ENCODE measurements at regions not wholly inside any gene's neighbourhood (a gene's known extent, or its start where the extent isn't known, plus 50 kb on each side); places are given as distances from the start of the nearest gene placed in this dataset.

GRCh38 chr1:114314576-114314975 is 160.9 kb upstream of the SYT6 start:
- H3K27ac ChIP-seq, result no peak overlapping the region
- TF ChIP-seq ZFX (IDR thresholded peaks at IDR 0.05) (no peak), CTCF (conservative IDR thresholded peaks at IDR 0.05) (no peak)

GRCh38 chr1:114314098-114314497 is 160.4 kb upstream of the SYT6 start:
- TF ChIP-seq CTCF (conservative IDR thresholded peaks at IDR 0.05), result no peak
- no peak for TF ChIP-seq ZFX (IDR thresholded peaks at IDR 0.05)
- H3K27ac ChIP-seq, result no peak overlapping the region

GRCh38 chr1:114310695-114311271 is 157.1 kb upstream of the SYT6 start:
- no peak overlapping the region for H3K27ac ChIP-seq
- no peak for TF ChIP-seq CTCF (conservative IDR thresholded peaks at IDR 0.05)
- no peak for TF ChIP-seq ZFX (IDR thresholded peaks at IDR 0.05)

GRCh38 chr1:114302821-114303220 is 149.2 kb upstream of the SYT6 start:
- H3K27ac ChIP-seq, result no peak overlapping the region
- no peak for TF ChIP-seq ZFX (IDR thresholded peaks at IDR 0.05)

- H3K27ac ChIP-seq, result no peak overlapping the region
- TF ChIP-seq ZFX (IDR thresholded peaks at IDR 0.05) (no peak), CTCF (conservative IDR thresholded peaks at IDR 0.05) (no peak; the same call in 1 of the 2 replicates)
Measured at GRCh38 chr1:114299331-114299975, 145.8 kb upstream of the SYT6 start.

- no peak overlapping the region for H3K27ac ChIP-seq
- TF ChIP-seq ZFX (IDR thresholded peaks at IDR 0.05), result no peak
- TF ChIP-seq CTCF (conservative IDR thresholded peaks at IDR 0.05), result no peak
Measured at GRCh38 chr1:114298008-114298407, 144.3 kb upstream of the SYT6 start.

- TF ChIP-seq CTCF (conservative IDR thresholded peaks at IDR 0.05), result no peak
- no peak for TF ChIP-seq ZFX (IDR thresholded peaks at IDR 0.05)
Measured at GRCh38 chr1:114296413-114296812, 142.7 kb upstream of the SYT6 start.

GRCh38 chr1:114295321-114295720 is 141.7 kb upstream of the SYT6 start:
- no peak for TF ChIP-seq CTCF (conservative IDR thresholded peaks at IDR 0.05)
- TF ChIP-seq ZFX (IDR thresholded peaks at IDR 0.05), result no peak
- no peak overlapping the region for H3K27ac ChIP-seq

More at GRCh38 chr1:114296413-114296812, 142.7 kb upstream of the SYT6 start:
- no peak overlapping the region for H3K27ac ChIP-seq

Measured in C4-2B (cell line).